SK-N-SH (cell line): ENCODE measurements at regions not wholly inside any gene's neighbourhood (a gene's known extent, or its start where the extent isn't known, plus 50 kb on each side); places are given as distances from the start of the nearest gene placed in this dataset.

Experiments
- CTCF ChIA-PET: fragments of 300-600, 350-600 bp; formaldehyde crosslinking; extraction: SDS; loops from one replicate; lab custom pipeline; 2021; lab: Yijun Ruan, JAX
- POLR2A ChIA-PET: fragments of 350-600 bp; sonication (Branson Sonifier 250); formaldehyde crosslinking; extraction: SDS; loops from one replicate; lab custom pipeline; 2020; ENCODE audit warnings: antibody characterized with exemption, inconsistent platforms; lab: Yijun Ruan, JAX
- DNase-seq: peaks from one replicate; pipeline ENCODE4 v3.0.0; 2012
- H2AFZ ChIP-seq: fragments of 200-600 bp; sonication (generic); 2 replicates; pipeline ENCODE4 v1.8.1; 2016; ENCODE audit warnings: antibody characterized with exemption, mild to moderate bottlenecking, low read depth
- H3F3A ChIP-seq: fragments of 200-600 bp; sonication (generic); replicated peaks from 2 replicates; pipeline ENCODE3; 2016; ENCODE audit warnings: antibody characterized with exemption, mild to moderate bottlenecking; ENCODE audit not compliant: insufficient read depth
- H3K27ac ChIP-seq, 2 experiments: fragments of 200-500 bp in 1 of 2; fragments of 200-600 bp in 1 of 2; sonication (Bioruptor generic) in 1 of 2; sonication (generic), shearing (Covaris generic) in 1 of 2; 2 replicates each; pipeline versions ENCODE4 v1.5.1 to v1.6.1; 2014 to 2016; ENCODE audit warnings: low read depth in 2 of 2, inconsistent platforms in 1 of 2, low read length in 1 of 2, mild to moderate bottlenecking in 1 of 2, mixed read lengths in 1 of 2
- H3K27me3 ChIP-seq: fragments of 200-600 bp; sonication (generic), shearing (Covaris generic); 2 replicates; pipeline ENCODE4 v1.6.1; 2016; ENCODE audit warnings: mixed run types; ENCODE audit not compliant: insufficient read depth
- H3K36me3 ChIP-seq, 2 experiments: fragments of 200-500 bp in 1 of 2; fragments of 200-600 bp in 1 of 2; sonication (Bioruptor generic) in 1 of 2; sonication (generic) in 1 of 2; replicated peaks in 1 of 2; 2 replicates each; pipeline versions ENCODE3 to v1.5.1; 2014 to 2016; ENCODE audit warnings: low read length in 1 of 2, mild to moderate bottlenecking in 1 of 2; ENCODE audit not compliant: insufficient read depth in 2 of 2, control insufficient read depth in 1 of 2
- H3K4me1 ChIP-seq, 2 experiments: fragments of 200-500 bp in 1 of 2; fragments of 200-600 bp in 1 of 2; sonication (Bioruptor generic) in 1 of 2; sonication (generic), shearing (Covaris generic) in 1 of 2; 2 replicates each; pipeline versions ENCODE4 v1.5.1 to v1.6.1; 2014 to 2016; ENCODE audit warnings: low read depth in 1 of 2, low read length in 1 of 2, mixed run types in 1 of 2; ENCODE audit not compliant: insufficient read depth in 2 of 2, control insufficient read depth in 1 of 2
- H3K4me2 ChIP-seq: fragments of 200-600 bp; sonication (generic), shearing (Covaris generic); 2 replicates; pipeline ENCODE4 v1.6.1; 2017; ENCODE audit warnings: mixed run types
- H3K4me3 ChIP-seq, 2 experiments: fragments of 200-500 bp in 1 of 2; fragments of 200-600 bp in 1 of 2; sonication (Bioruptor generic) in 1 of 2; sonication (generic), shearing (Covaris generic) in 1 of 2; 2 replicates each; pipeline versions ENCODE4 v1.5.1 to v1.8.1; 2014 to 2016; ENCODE audit warnings: low read depth in 2 of 2, inconsistent platforms in 1 of 2, low read length in 1 of 2, mild to moderate bottlenecking in 1 of 2, mixed read lengths in 1 of 2, moderate library complexity in 1 of 2
- H3K79me2 ChIP-seq: fragments of 200-600 bp; sonication (generic); 2 replicates; pipeline ENCODE4 v1.8.1; 2017; ENCODE audit warnings: mild to moderate bottlenecking; ENCODE audit not compliant: insufficient read depth
- H3K9ac ChIP-seq: fragments of 200-600 bp; sonication (generic); 2 replicates; pipeline ENCODE4 v1.6.1; 2017; ENCODE audit warnings: mixed run types
- H3K9me2 ChIP-seq: fragments of 200-600 bp; sonication (generic); 2 replicates; pipeline ENCODE4 v1.6.1; 2017; ENCODE audit warnings: mixed run types
- H3K9me3 ChIP-seq: fragments of 200-600 bp; sonication (generic); 2 replicates; pipeline ENCODE4 v1.6.1; 2017; ENCODE audit warnings: mixed run types, mild to moderate bottlenecking, moderate library complexity
- H4K20me1 ChIP-seq: fragments of 200-600 bp; sonication (generic); 2 replicates; pipeline ENCODE4 v1.6.1; 2017; ENCODE audit warnings: mild to moderate bottlenecking, mixed run types; ENCODE audit not compliant: insufficient read depth
- ELF1 ChIP-seq: IDR thresholded peaks from 2 replicates; pipeline ENCODE4 v1.4.0; 2012
- EP300 ChIP-seq, 2 experiments: IDR thresholded peaks; 2 replicates each; pipeline versions ENCODE4 v1.4.0 to v1.6.1; 2012; ENCODE audit warnings: borderline replicate concordance in 1 of 2, low read depth in 1 of 2, low read length in 1 of 2
- EZH2phosphoT487 ChIP-seq: fragments of 200-600 bp; sonication (generic); IDR thresholded peaks from 2 replicates; pipeline ENCODE4 v1.6.1; 2017; ENCODE audit warnings: low read depth, mixed run types, mild to moderate bottlenecking, antibody characterized with exemption, moderate library complexity, borderline replicate concordance
- FOXJ3 ChIP-seq: sonication (generic); formaldehyde crosslinking; IDR thresholded peaks from 2 replicates; pipeline ENCODE4 v1.5.1; 2020; ENCODE audit warnings: mild to moderate bottlenecking, missing genetic modification reagents
- FOXM1 ChIP-seq: IDR thresholded peaks from 2 replicates; pipeline ENCODE4 v1.4.0; 2012; ENCODE audit warnings: low read depth, mild to moderate bottlenecking
- JUND ChIP-seq: IDR thresholded peaks from 2 replicates; pipeline ENCODE4 v1.4.0; 2012
- MEF2A ChIP-seq: IDR thresholded peaks from 2 replicates; pipeline ENCODE4 v1.4.0; 2012; ENCODE audit warnings: low read depth, borderline replicate concordance
- NRF1 ChIP-seq: IDR thresholded peaks from 2 replicates; pipeline ENCODE4 v1.6.1; 2012; ENCODE audit warnings: low read depth, mild to moderate bottlenecking, low read length
- RAD21 ChIP-seq: IDR thresholded peaks from 2 replicates; pipeline ENCODE4 v1.6.1; 2012; ENCODE audit warnings: mild to moderate bottlenecking, low read length
- RFX5 ChIP-seq: IDR thresholded peaks from 2 replicates; pipeline ENCODE4 v1.6.1; 2012; ENCODE audit warnings: mild to moderate bottlenecking, improper control_type of control experiment, low read length
- RXRA ChIP-seq: IDR thresholded peaks from 2 replicates; pipeline ENCODE4 v1.4.0; 2012; ENCODE audit warnings: low read depth, mild to moderate bottlenecking, borderline replicate concordance
- SIN3A ChIP-seq: IDR thresholded peaks from 2 replicates; pipeline ENCODE4 v1.6.1; 2012; ENCODE audit warnings: low read depth, mild to moderate bottlenecking, low read length, moderate library complexity, borderline replicate concordance
- SMC3 ChIP-seq: IDR thresholded peaks from 2 replicates; pipeline ENCODE4 v1.6.1; 2012; ENCODE audit warnings: low read depth, low read length, improper control_type of control experiment
- TAF1 ChIP-seq: IDR thresholded peaks from 2 replicates; pipeline ENCODE4 v1.6.1; 2012; ENCODE audit warnings: low read depth, mild to moderate bottlenecking, low read length, moderate library complexity, borderline replicate concordance
- TCF12 ChIP-seq: IDR thresholded peaks from 2 replicates; pipeline ENCODE4 v1.4.0; 2012
- USF2 ChIP-seq: fragments of 150-350 bp; IDR thresholded peaks from 2 replicates; pipeline ENCODE4 v1.6.1; 2017; ENCODE audit warnings: antibody characterized with exemption, low read length, low read depth, borderline replicate concordance
- YY1 ChIP-seq: IDR thresholded peaks from 2 replicates; pipeline ENCODE4 v1.4.0; 2012; ENCODE audit warnings: low read depth, mild to moderate bottlenecking
- WGBS: methylation state at CpG from one replicate; pipeline ENCODE4 v1.1.6; 2017; ENCODE audit warnings: low lambda C conversion rate; 5-methylcytosine and 5-hydroxymethylcytosine counted together
- TF ChIP-seq, protein P1 (sequence below): IDR thresholded peaks from 2 replicates; pipeline ENCODE4 v1.4.0; 2012; ENCODE audit warnings: low read depth, borderline replicate concordance
- TF ChIP-seq, protein P2 (sequence below): IDR thresholded peaks from 2 replicates; pipeline ENCODE4 v1.6.1; 2012; ENCODE audit warnings: mild to moderate bottlenecking, low read depth, low read length, moderate library complexity
- TF ChIP-seq, protein P3 (sequence below): IDR thresholded peaks from 2 replicates; pipeline ENCODE4; 2012

DNA sequence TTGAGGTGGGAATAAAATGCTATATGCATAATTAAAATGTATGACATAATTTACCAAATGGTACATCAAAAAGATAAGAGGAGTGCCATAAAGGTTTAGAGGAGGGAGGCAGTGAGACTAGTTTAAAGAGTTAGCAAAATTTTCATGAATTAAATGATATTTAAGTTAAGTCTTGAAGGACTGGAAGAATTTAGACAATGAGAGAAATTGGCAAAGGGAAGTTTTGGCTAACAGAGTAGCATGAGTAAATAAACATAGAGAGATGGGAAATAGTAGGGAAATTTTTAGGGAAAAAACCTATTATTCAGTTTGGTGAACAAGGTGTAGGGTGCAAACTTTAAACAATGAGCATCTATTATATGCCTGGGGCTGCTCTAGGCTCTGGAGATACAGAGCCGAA is 68.8 kb downstream of the CAVIN2 start:
- H3K4me3 ChIP-seq, result no peak overlapping the region
- no peaks in the 10 kb centered on the region for H3K4me1 ChIP-seq
- no peaks in the 10 kb centered on the region for H3K79me2 ChIP-seq
- H3K27ac ChIP-seq, result no peak overlapping the region
- no peaks in the 10 kb centered on the region for H3K9me2 ChIP-seq
- ChIA-PET CTCF (no interaction called here), POLR2A (no interaction called here)
- no peaks in the 10 kb centered on the region for H3F3A ChIP-seq
- H3K9me3 ChIP-seq, result no peaks in the 10 kb centered on the region
- no peaks in the 10 kb centered on the region for H4K20me1 ChIP-seq
- no peaks in the 10 kb centered on the region for H3K36me3 ChIP-seq
- H3K27me3 ChIP-seq, result no peaks in the 10 kb centered on the region; the same call in 1 of the 2 replicates
- H3K4me2 ChIP-seq, result no peak overlapping the region
- no peak overlapping the region for H3K9ac ChIP-seq
- 91% methylated on average over 1 of the region's 1 CpG for WGBS
- TF ChIP-seq FOXM1 (no peak), USF2 (no peak), RXRA (no peak), SMC3 (no peak), MEF2A (no peak), SIN3A (no peak), ELF1 (no peak), NRF1 (no peak), JUND (no peak), RFX5 (no peak), TAF1 (no peak), YY1 (no peak), RAD21 (no peak), FOXJ3 (CRISPR knock-in tag) (no peak), EZH2phosphoT487 (no peak), EP300 (IDR thresholded peaks at IDR 0.05; ENCODE audit: borderline replicate concordance in 1 of 2, low read depth in 1 of 2, low read length in 1 of 2) (no peak), TCF12 (no peak)
- TF ChIP-seq, protein P1, sequence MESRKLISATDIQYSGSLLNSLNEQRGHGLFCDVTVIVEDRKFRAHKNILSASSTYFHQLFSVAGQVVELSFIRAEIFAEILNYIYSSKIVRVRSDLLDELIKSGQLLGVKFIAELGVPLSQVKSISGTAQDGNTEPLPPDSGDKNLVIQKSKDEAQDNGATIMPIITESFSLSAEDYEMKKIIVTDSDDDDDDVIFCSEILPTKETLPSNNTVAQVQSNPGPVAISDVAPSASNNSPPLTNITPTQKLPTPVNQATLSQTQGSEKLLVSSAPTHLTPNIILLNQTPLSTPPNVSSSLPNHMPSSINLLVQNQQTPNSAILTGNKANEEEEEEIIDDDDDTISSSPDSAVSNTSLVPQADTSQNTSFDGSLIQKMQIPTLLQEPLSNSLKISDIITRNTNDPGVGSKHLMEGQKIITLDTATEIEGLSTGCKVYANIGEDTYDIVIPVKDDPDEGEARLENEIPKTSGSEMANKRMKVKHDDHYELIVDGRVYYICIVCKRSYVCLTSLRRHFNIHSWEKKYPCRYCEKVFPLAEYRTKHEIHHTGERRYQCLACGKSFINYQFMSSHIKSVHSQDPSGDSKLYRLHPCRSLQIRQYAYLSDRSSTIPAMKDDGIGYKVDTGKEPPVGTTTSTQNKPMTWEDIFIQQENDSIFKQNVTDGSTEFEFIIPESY, result no peak
- TF ChIP-seq, protein P2, sequence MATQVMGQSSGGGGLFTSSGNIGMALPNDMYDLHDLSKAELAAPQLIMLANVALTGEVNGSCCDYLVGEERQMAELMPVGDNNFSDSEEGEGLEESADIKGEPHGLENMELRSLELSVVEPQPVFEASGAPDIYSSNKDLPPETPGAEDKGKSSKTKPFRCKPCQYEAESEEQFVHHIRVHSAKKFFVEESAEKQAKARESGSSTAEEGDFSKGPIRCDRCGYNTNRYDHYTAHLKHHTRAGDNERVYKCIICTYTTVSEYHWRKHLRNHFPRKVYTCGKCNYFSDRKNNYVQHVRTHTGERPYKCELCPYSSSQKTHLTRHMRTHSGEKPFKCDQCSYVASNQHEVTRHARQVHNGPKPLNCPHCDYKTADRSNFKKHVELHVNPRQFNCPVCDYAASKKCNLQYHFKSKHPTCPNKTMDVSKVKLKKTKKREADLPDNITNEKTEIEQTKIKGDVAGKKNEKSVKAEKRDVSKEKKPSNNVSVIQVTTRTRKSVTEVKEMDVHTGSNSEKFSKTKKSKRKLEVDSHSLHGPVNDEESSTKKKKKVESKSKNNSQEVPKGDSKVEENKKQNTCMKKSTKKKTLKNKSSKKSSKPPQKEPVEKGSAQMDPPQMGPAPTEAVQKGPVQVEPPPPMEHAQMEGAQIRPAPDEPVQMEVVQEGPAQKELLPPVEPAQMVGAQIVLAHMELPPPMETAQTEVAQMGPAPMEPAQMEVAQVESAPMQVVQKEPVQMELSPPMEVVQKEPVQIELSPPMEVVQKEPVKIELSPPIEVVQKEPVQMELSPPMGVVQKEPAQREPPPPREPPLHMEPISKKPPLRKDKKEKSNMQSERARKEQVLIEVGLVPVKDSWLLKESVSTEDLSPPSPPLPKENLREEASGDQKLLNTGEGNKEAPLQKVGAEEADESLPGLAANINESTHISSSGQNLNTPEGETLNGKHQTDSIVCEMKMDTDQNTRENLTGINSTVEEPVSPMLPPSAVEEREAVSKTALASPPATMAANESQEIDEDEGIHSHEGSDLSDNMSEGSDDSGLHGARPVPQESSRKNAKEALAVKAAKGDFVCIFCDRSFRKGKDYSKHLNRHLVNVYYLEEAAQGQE, result no peak
- TF ChIP-seq, protein P3, sequence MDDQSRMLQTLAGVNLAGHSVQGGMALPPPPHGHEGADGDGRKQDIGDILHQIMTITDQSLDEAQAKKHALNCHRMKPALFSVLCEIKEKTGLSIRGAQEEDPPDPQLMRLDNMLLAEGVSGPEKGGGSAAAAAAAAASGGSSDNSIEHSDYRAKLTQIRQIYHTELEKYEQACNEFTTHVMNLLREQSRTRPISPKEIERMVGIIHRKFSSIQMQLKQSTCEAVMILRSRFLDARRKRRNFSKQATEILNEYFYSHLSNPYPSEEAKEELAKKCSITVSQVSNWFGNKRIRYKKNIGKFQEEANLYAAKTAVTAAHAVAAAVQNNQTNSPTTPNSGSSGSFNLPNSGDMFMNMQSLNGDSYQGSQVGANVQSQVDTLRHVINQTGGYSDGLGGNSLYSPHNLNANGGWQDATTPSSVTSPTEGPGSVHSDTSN, result no peak
- H2AFZ ChIP-seq, result no peak overlapping the region
- DNase-seq, result no peak
